MV-4-11 (cell line): ENCODE measurements at regions not wholly inside any gene's neighbourhood (a gene's known extent, or its start where the extent isn't known, plus 50 kb on each side); places are given as distances from the start of the nearest gene placed in this dataset.
"Not testable (repeated sequence)": the region's sequence is repeated elsewhere in the genome, so short reads cannot be mapped to it uniquely, and the experiment has no call there.

Source experiments
- DNase-seq: peaks from one replicate; lab custom pipeline; 2025; lab: John Stamatoyannopoulos, UW

DNA sequence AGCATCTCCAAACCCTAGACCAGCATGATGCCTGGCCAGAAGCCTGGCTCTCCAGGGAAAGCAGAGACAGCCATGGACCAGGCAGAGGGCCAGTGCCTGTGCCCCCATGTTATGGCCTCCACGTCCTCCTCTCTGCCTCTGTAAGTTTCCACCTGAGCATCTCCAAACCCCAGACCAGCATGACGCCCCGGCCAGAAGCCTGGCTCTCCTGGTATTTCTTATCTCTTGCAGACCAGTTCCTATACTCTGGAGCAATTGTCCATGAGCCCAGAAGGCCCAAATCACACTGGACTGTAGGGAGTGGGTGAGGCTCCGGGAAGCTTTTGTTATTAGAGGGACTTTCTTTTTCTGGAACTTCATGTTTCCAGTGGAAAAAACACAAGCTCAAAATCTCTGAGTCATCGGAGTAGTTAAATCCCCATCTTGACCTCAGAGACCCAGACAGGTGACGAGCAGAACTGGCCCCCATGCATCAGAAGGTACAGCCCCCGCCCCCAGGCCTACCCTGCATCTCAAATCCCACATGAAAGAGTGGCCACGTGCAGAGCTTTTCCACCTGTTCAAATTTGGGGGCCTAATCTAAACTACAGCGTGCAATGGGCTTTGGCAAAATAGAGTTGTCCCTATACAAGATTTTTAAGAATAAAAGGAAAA lies 110.2 kb upstream of the FOXQ1 start:
- no peak for DNase-seq

DNA sequence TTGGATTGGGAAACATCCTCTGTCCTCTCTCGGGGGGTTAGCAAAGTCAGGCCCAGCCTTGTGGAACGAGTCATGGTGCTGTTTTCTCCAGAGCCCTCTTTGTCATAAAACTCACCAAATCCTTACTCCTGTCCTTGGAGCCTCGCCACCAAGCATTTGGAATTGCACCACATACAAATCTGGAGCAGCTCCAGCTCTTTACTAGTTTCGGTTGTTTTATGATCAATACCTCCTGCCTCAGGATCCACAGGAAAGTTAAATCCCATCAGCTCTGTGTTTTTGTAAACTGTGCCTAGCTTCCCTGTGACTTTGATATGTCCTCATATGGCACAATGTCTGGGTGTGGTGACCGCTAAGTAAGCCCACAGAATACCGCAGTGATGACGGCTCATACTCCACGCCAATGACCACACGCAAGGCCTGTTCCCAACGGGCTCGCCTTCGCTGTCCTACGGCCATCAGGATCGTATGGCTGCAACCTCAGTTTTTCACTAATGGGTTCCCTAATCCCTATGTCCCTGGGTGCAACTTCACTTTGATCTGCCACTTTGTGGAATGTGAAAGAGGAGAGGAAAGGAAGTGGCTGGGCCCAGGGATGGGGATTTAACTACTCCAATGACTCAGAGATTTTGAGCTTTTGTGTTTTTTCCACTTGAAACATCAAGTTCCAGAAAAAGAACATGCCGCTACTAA lies 111.3 kb upstream of the FOXQ1 start:
- no peak for DNase-seq

- DNase-seq: no peak
These were observed 111.9 kb upstream of the FOXQ1 start for GRCh38 chr6:1200081-1200408.

- DNase-seq: no peak
These were observed 114.6 kb upstream of the FOXQ1 start for GRCh38 chr6:1197309-1197708.

DNA sequence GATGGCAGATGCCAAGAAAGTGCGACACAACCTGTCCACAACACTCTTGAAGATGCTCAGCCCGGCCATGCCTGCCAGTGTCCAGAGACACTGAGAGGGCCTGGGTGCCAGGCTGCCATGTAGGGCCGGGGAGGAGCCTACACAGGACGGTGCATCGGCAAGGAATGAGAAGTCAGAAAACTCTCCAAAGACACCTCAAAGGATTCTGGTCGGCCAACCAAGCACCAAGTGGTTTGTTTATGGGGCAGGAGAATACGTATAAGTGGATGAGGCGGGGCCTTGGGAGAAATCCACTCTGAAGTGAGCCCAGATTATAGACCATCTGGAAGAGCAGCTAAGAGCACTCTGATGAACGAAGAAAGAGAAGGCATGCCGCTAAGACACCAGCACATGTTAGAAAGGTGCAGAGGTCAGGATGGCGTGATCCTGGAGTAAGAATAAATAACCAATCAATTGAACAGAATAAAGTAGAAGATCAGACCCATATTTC lies 120.7 kb upstream of the FOXQ1 start:
- no peak for DNase-seq

DNA sequence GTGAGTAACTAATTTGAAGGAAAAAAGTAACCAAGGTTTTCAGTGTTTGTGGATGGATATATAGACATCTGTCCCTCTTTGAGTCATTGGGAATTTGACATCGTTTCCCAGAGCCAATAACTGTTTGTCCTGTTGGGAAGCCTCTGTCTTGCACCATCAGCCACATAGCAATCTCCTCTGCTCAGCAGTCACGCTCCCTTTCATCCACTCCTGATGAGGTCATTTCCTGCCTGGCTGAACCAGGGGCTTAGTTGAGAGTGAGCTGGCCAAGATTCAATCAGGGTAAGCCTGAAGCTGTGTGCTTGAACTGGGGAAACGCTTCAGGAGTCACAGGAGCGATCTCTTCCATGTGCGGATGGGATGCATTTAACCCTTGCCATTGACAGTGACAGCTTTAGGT lies 121.5 kb upstream of the FOXQ1 start:
- DNase-seq: no peak

GRCh38 chr6:1188199-1188598 lies 123.7 kb upstream of the FOXQ1 start:
- no peak for DNase-seq

DNA sequence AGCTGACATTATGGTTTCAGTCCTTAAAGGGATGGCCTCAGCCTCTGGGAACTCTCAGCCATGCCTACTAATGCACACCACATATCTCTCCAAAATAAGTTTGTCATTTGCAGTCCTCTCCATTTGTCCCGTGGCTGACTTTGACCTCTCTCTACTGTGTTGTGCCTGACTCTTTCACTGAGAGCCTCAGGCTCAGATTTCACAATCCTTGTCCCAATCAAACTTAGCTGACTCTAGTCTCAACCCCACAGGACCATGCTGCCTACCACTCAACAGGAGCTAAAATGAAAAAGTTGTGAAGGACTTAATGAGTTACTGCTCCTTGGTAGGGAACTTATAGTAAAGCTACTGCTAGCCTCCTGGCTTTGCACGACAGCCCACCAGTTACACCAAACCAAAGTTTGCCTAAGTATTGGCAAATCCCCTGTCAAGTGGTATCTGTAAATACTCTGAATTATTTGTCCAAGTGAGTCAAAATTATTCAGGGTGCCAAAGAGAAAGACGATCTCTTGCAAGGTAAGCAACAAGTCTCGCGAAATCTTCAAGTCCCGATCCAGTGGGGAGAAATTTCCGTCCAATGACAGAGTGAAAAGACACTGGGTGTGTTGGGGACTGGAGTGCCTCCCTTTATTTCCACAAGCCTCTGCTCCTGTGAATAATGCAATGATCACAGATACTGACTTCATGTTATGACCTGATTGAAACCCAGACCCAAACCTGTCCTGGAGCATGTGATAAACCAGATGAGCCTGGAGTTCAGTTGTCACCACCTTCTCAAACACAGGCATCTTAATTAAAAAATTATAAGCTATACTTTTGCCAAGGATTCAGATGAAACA lies 124.4 kb upstream of the FOXQ1 start:
- no peak for DNase-seq

DNA sequence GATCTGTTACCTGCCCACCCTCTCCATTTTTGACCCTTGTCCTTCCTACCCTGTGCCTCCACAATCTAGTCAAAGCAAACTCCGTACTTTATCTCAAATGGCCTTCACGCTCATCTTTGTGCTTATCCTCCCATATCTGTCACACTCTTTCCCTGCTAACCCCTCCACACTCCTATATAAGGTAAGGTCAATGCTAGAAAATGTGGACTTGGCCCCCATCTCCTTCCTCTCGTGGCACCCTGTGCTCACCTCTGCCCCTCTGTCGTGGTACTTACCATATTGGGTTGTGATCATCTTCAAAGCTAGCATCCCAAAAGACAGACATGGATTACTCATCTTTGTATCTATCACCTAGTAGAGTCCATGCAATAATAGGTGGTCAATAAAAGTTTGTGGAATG lies 127.6 kb upstream of the FOXQ1 start:
- no peak for DNase-seq

DNA sequence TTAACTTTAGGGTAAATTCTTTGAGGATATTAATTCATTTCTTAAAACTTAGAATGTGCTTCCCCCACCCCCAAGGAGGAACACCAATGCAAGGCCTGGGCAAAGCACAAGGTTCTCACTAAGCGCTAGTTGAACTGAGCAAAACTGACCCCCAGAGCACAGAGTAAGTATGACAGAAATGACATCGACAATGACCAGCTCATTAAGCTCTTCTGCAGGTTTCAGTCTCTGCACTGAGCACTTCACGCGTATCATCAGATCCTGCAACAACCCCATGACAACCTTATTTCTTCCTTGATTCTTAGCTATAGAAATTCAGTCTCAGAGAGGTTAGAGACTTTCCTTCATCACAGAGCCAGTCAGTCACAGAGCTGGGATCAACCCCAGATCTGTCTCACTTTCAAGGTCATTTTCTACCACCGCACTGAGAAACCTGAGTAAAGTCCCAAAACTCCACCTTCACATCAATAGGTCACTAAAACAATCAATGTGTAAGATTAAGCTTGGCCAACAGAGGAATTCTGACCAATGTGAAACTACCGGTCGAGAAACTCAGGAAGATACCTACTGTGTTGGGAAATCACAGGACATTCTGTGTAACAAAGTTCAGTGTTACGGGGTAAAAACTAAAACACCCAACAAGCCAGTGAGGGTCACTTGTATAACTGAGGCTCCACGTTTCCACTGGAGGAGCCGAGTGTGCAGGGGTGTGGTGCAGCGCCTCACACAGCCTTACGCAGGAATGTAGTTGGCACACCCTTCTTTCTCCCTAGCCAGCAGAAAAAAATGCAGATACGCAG lies 129.0 kb upstream of the FOXQ1 start:
- DNase-seq: no peak

DNA sequence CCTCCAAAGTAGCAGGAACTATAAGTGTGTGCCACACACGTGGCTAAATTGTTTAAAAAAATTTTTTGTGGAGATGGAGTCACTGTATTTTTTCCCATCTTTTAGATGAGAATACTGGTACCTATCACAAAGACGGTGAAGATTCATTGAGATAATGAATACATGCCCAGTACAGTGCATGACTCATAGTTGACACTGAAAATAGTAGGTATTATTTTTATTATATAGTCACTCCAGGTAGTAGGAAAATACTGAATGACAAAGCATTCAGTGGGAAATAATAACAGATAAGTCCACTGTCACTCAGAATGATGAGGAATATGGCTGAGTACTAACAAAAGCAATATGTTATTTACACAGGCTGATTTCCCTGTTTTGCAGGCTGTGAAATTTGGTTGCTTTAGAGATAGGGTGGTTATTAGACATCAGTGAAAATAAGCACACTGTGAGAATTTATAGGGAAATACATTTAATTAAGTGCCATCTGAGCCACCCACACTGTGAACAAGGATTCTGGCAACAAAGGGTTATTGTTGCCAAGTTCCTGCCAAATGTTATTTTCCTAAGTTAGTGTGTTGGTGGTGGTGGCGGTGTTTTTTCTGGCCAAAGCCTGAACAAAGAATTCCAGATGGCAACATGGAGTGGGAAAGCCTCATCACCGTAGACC lies 129.8 kb upstream of the FOXQ1 start:
- DNase-seq: no peak

DNA sequence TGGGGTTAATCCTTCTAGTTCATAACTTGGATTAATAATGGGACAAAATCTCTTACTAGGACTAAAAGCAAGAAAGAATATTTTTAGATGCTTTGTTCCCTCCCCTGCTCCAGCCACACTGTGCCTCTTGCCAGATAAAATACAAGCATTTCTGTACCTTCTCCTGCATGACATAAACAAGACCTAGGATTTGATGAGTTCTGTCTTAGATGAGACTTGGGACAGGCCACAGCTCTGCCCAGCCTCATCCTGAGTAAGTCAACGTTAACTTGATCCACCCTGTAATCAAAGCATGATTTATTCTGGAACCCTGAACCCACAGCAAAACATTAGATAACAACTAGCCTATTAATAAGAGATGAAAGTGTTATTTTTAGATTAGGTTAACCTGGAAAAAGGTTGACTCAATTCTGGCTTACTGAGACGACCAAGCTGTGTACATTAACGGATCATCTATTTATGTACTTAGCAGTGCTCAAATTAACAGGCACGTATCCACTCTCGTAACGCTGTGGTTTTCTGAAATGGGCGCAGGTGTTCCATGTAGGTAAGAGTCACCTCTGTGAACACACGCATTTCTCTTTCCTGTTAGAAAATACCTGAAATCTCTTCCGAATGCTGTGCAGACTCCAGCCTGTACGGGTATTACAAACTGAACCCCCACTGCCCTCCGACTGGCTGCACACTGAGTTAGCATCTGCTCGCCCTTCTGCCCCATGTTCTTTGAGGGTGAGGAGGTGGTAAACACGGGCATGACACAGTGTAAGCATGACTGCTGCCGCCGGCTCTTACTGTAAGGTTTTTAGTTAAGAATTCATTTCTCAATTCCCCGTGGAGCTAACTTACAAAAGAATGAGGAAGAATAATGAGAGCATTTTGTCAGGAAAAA lies 132.1 kb upstream of the FOXQ1 start:
- no peak for DNase-seq

GRCh38 chr6:1178590-1178989 lies 133.3 kb upstream of the FOXQ1 start:
- no peak for DNase-seq

DNA sequence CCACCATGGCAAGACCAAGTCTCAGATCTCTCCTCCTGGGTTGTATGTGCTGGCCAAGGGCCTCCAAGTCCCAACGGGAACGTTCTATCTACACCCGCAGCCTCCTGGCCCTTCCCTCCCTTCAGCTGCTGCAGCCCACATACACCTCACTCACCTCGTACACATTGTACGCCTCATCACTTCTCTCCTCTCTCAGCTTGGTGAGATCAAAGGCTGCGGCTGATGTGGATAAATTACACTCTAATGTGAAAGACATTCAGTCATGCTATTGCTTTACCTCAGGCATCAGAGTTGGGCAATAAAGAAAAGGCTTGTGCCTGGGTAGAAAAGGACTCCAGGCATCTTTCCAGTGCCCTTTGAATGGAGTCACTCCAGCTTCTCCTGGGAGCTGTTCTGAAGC lies 135.3 kb upstream of the FOXQ1 start:
- no peak for DNase-seq

DNA sequence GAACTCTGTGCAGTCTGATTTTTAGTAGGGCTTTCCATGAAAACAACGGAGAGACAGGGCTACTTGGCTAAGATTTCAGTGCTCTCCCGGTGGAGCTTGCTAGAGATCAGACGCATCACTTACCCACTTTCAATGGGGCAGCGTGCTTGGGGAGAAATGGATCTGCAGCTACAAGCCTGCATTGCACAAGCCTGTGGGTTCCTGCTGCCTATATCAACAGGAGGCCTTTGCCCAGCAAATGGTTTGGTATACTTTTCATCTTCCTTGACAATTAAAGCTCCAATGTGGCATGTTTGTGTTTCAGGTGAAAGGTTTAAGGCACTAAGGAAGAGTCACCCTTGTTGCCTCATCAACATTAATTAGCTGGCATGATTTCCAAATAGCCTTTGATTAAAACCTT lies 136.0 kb upstream of the FOXQ1 start:
- no peak for DNase-seq

DNA sequence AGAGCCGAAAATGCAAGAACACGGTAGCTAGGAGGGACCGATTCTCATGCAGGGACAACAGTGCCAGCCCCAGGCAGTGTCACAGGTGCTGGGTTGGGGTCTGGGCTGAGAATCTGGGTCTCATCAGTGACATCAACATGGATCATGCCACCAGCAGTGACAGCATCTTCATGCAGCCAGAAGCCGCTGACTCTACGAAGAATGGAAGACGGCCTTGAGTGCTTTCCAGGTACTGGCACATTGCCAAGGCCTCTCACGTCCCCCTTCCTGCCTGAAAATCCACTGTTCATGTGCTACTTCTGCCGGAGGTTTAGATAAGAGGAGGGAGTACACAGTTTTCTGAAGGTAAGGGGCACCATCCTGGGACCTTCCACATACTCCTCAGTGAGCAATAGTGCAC lies 141.1 kb upstream of the FOXQ1 start:
- DNase-seq: no peak

GRCh38 chr6:1164600-1164999 lies 147.3 kb upstream of the FOXQ1 start:
- no peak for DNase-seq

GRCh38 chr6:1163501-1163900 lies 148.4 kb upstream of the FOXQ1 start:
- DNase-seq: no peak

GRCh38 chr6:1162367-1163275 lies 149.3 kb upstream of the FOXQ1 start:
- DNase-seq: no peak

DNA sequence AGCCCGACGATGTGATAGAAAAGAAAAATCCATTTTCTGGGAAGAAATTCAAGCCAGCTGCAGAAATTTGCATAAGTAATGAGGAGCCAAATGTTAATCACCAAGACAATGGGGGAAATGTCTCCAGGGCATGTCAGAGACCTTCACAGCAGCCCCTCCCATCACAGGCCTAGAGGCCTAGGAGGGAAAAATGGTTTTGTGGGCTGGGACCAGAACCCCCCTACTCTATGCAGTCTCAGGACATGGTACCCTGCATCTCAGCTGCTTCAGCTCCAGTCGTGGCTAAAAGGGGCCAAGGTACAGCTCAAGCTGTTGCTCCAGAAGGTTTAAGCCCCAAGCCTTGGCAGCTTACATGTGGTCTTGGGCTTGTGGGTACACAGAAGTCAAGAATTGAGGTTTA lies 155.5 kb upstream of the FOXQ1 start:
- not testable (repeated sequence) for DNase-seq
